GM06990 (cell line): ENCODE measurements at regions not wholly inside any gene's neighbourhood (a gene's known extent, or its start where the extent isn't known, plus 50 kb on each side); places are given as distances from the start of the nearest gene placed in this dataset.

ENCODE experiments used
- DNase-seq: peaks from one replicate; pipeline ENCODE4 v3.0.0-alpha.2; 2011; ENCODE audit not compliant: insufficient read length; ENCODE audit errors: extremely low read depth
- H3K27me3 ChIP-seq: replicated peaks from 2 replicates; pipeline ENCODE4 v1.6.0; 2011; ENCODE audit warnings: low read length; ENCODE audit not compliant: control insufficient read depth, insufficient read depth
- H3K36me3 ChIP-seq: 2 replicates; pipeline ENCODE4 v1.5.1; 2011; ENCODE audit warnings: low read length; ENCODE audit not compliant: control insufficient read depth, insufficient read depth
- H3K4me3 ChIP-seq: replicated peaks from 2 replicates; pipeline ENCODE4 v1.5.1; 2011; ENCODE audit warnings: low read depth, mild to moderate bottlenecking, control low read depth, low read length
- CTCF ChIP-seq: IDR thresholded peaks from 2 replicates; pipeline ENCODE4 v1.5.1; 2011; ENCODE audit warnings: low read length, control low read depth, mild to moderate bottlenecking, inconsistent platforms; ENCODE audit not compliant: insufficient read depth, poor library complexity, severe bottlenecking

GRCh38 chr5:124259017-124259416 lies 487.4 kb downstream of the ZNF608 start:
- H3K4me3 ChIP-seq = no peak overlapping the region
- H3K27me3 ChIP-seq = no peaks in the 10 kb centered on the region
- H3K36me3 ChIP-seq = no peaks in the 10 kb centered on the region
- DNase-seq = no peak
- no peak for TF ChIP-seq CTCF

GRCh38 chr5:124257048-124257447 lies 489.4 kb downstream of the ZNF608 start:
- H3K27me3 ChIP-seq = no peaks in the 10 kb centered on the region

GRCh38 chr5:124253203-124253810 lies 493.1 kb downstream of the ZNF608 start:
- no peak for TF ChIP-seq CTCF
- Histone ChIP-seq H3K27me3 (no peaks in the 10 kb centered on the region), H3K4me3 (no peak overlapping the region), H3K36me3 (no peaks in the 10 kb centered on the region)
- DNase-seq = no peak

More at GRCh38 chr5:124257048-124257447, 489.4 kb downstream of the ZNF608 start:
- Histone ChIP-seq H3K4me3 (no peak overlapping the region), H3K36me3 (no peaks in the 10 kb centered on the region)
- no peak for DNase-seq
- no peak for TF ChIP-seq CTCF

GRCh38 chr5:124252747-124253146 lies 493.7 kb downstream of the ZNF608 start:
- no peak for TF ChIP-seq CTCF
- Histone ChIP-seq H3K27me3 (no peaks in the 10 kb centered on the region), H3K4me3 (no peak overlapping the region), H3K36me3 (no peaks in the 10 kb centered on the region)
- no peak for DNase-seq

- Histone ChIP-seq H3K36me3 (no peaks in the 10 kb centered on the region), H3K4me3 (no peak overlapping the region), H3K27me3 (no peaks in the 10 kb centered on the region)
- DNase-seq = no peak
- no peak for TF ChIP-seq CTCF
These were observed 494.2 kb downstream of the ZNF608 start for GRCh38 chr5:124252191-124252638.

- no peak for TF ChIP-seq CTCF
- no peaks in the 10 kb centered on the region for H3K36me3 ChIP-seq
- H3K27me3 ChIP-seq = no peaks in the 10 kb centered on the region
- no peak for DNase-seq
- H3K4me3 ChIP-seq = no peak overlapping the region
These were observed 501.2 kb downstream of the ZNF608 start for GRCh38 chr5:124245276-124245675.
